ENCODE measurements at regions not wholly inside any gene's neighbourhood (a gene's known extent, or its start where the extent isn't known, plus 50 kb on each side); places are given as distances from the start of the nearest gene placed in this dataset.

- Histone ChIP-seq H3K9me3 (ENCODE audit: control extremely low read depth in 1 of 5, control insufficient read depth in 4 of 5, insufficient read depth in 2 of 5, low read depth in 1 of 5, low read length in 4 of 5) (no peaks in the 10 kb centered on the region), H3K4me1 (ENCODE audit: control extremely low read depth in 1 of 4, control insufficient read depth in 4 of 4, insufficient read depth in 4 of 4, low read length in 3 of 4) (no peaks in the 10 kb centered on the region), H3K4me3 (ENCODE audit: control insufficient read depth in 1 of 7, extremely low read depth in 1 of 7, insufficient read depth in 4 of 7, low read depth in 2 of 7, low read length in 6 of 7) (no peak overlapping the region), H3K27me3 (replicated peaks in 2 of 5; ENCODE audit: control insufficient read depth in 4 of 5, insufficient read depth in 5 of 5, low read length in 4 of 5) (no peaks in the 10 kb centered on the region), H3K27ac (ENCODE audit: insufficient read depth in 1 of 2, low read depth in 1 of 2, low read length in 2 of 2, poor library complexity in 1 of 2, severe bottlenecking in 2 of 2) (no peak overlapping the region), H3K36me3 (ENCODE audit: control insufficient read depth in 4 of 4, insufficient read depth in 4 of 4, low read length in 3 of 4) (no peaks in the 10 kb centered on the region)
- no CpG with 5 or more reads among the region's 5 CpGs for WGBS (ENCODE audit: insufficient coverage)
- ChIA-PET POLR2A (no interaction called here), CTCF (no interaction called here)
- no peak for DNase-seq
Observed at GRCh38 chr3:146682171-146682570, 77.0 kb upstream of the PLSCR5 start.

GRCh38 chr3:146680617-146681016, 75.5 kb upstream of the PLSCR5 start:
- CTCF ChIA-PET = no interaction called here

DNA sequence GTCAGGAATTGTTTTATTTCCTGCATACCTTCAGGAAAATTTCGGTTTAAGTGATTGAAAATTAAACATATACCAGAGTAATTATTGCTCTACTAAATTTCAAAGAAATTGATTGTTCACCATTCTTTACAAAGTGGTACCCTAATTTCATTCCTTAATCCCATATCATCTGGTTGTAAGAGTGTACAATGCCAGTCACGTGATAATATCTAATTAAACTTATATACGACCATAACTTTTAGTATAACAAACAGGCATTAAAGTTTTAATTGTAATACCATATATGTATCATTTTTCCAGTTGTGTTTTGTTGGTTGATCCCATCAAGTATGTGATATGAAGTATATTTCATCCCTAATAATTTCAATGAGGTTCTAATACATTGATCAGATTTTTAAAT, 74.8 kb upstream of the PLSCR5 start:
- no peaks in the 10 kb centered on the region for H3K9me3 ChIP-seq (ENCODE audit: control extremely low read depth in 1 of 5, control insufficient read depth in 4 of 5, insufficient read depth in 2 of 5, low read depth in 1 of 5, low read length in 4 of 5)
- no peak overlapping the region for H3K4me3 ChIP-seq (ENCODE audit: control insufficient read depth in 1 of 7, extremely low read depth in 1 of 7, insufficient read depth in 4 of 7, low read depth in 2 of 7, low read length in 6 of 7)
- no peaks in the 10 kb centered on the region for H3K36me3 ChIP-seq (ENCODE audit: control insufficient read depth in 4 of 4, insufficient read depth in 4 of 4, low read length in 3 of 4)
- no peaks in the 10 kb centered on the region for H3K4me1 ChIP-seq (ENCODE audit: control extremely low read depth in 1 of 4, control insufficient read depth in 4 of 4, insufficient read depth in 4 of 4, low read length in 3 of 4)
- no peak for DNase-seq
- ChIA-PET CTCF (no interaction called here), POLR2A (no interaction called here)
- no peaks in the 10 kb centered on the region for H3K27me3 ChIP-seq (replicated peaks in 2 of 5; ENCODE audit: control insufficient read depth in 4 of 5, insufficient read depth in 5 of 5, low read length in 4 of 5)
- no CpG with 5 or more reads among the region's 3 CpGs for WGBS (ENCODE audit: insufficient coverage)
- no peak overlapping the region for H3K27ac ChIP-seq (ENCODE audit: insufficient read depth in 1 of 2, low read depth in 1 of 2, low read length in 2 of 2, poor library complexity in 1 of 2, severe bottlenecking in 2 of 2)

More at GRCh38 chr3:146680617-146681016, 75.5 kb upstream of the PLSCR5 start:
- Histone ChIP-seq H3K9me3 (ENCODE audit: control extremely low read depth in 1 of 5, control insufficient read depth in 4 of 5, insufficient read depth in 2 of 5, low read depth in 1 of 5, low read length in 4 of 5) (no peaks in the 10 kb centered on the region), H3K4me1 (ENCODE audit: control extremely low read depth in 1 of 4, control insufficient read depth in 4 of 4, insufficient read depth in 4 of 4, low read length in 3 of 4) (no peaks in the 10 kb centered on the region), H3K27me3 (replicated peaks in 2 of 5; ENCODE audit: control insufficient read depth in 4 of 5, insufficient read depth in 5 of 5, low read length in 4 of 5) (no peaks in the 10 kb centered on the region), H3K4me3 (ENCODE audit: control insufficient read depth in 1 of 7, extremely low read depth in 1 of 7, insufficient read depth in 4 of 7, low read depth in 2 of 7, low read length in 6 of 7) (no peak overlapping the region), H3K36me3 (ENCODE audit: control insufficient read depth in 4 of 4, insufficient read depth in 4 of 4, low read length in 3 of 4) (no peaks in the 10 kb centered on the region), H3K27ac (ENCODE audit: insufficient read depth in 1 of 2, low read depth in 1 of 2, low read length in 2 of 2, poor library complexity in 1 of 2, severe bottlenecking in 2 of 2) (no peak overlapping the region)
- POLR2A ChIA-PET = no interaction called here
- WGBS (ENCODE audit: insufficient coverage) = 80% methylated on average over 2 of the region's 4 CpGs
- DNase-seq = no peak

- no CpG with 5 or more reads among the region's 3 CpGs for WGBS (ENCODE audit: insufficient coverage)
- POLR2A ChIA-PET = no interaction called here
- H3K9me3 ChIP-seq (ENCODE audit: control extremely low read depth in 1 of 5, control insufficient read depth in 4 of 5, insufficient read depth in 2 of 5, low read depth in 1 of 5, low read length in 4 of 5) = no peaks in the 10 kb centered on the region
- no peaks in the 10 kb centered on the region for H3K27me3 ChIP-seq (replicated peaks in 2 of 5; ENCODE audit: control insufficient read depth in 4 of 5, insufficient read depth in 5 of 5, low read length in 4 of 5)
- no peaks in the 10 kb centered on the region for H3K4me1 ChIP-seq (ENCODE audit: control extremely low read depth in 1 of 4, control insufficient read depth in 4 of 4, insufficient read depth in 4 of 4, low read length in 3 of 4)
- no peak for DNase-seq
- CTCF ChIA-PET = no interaction called here
- no peak overlapping the region for H3K4me3 ChIP-seq (ENCODE audit: control insufficient read depth in 1 of 7, extremely low read depth in 1 of 7, insufficient read depth in 4 of 7, low read depth in 2 of 7, low read length in 6 of 7)
- H3K36me3 ChIP-seq (ENCODE audit: control insufficient read depth in 4 of 4, insufficient read depth in 4 of 4, low read length in 3 of 4) = no peaks in the 10 kb centered on the region
- no peak overlapping the region for H3K27ac ChIP-seq (ENCODE audit: insufficient read depth in 1 of 2, low read depth in 1 of 2, low read length in 2 of 2, poor library complexity in 1 of 2, severe bottlenecking in 2 of 2)
Observed at GRCh38 chr3:146679191-146679590, 74.0 kb upstream of the PLSCR5 start.

- CTCF ChIA-PET = no interaction called here
- POLR2A ChIA-PET = interaction anchor here (0.6 kb wide), 1 partner anchor 8 kb away, joined by 3 read pairs; no protein-coding TSS in a partner anchor
- Histone ChIP-seq H3K27ac (ENCODE audit: insufficient read depth in 1 of 2, low read depth in 1 of 2, low read length in 2 of 2, poor library complexity in 1 of 2, severe bottlenecking in 2 of 2) (no peak overlapping the region), H3K36me3 (ENCODE audit: control insufficient read depth in 4 of 4, insufficient read depth in 4 of 4, low read length in 3 of 4) (no peaks in the 10 kb centered on the region), H3K27me3 (replicated peaks in 2 of 5; ENCODE audit: control insufficient read depth in 4 of 5, insufficient read depth in 5 of 5, low read length in 4 of 5) (no peaks in the 10 kb centered on the region), H3K9me3 (ENCODE audit: control extremely low read depth in 1 of 5, control insufficient read depth in 4 of 5, insufficient read depth in 2 of 5, low read depth in 1 of 5, low read length in 4 of 5) (no peaks in the 10 kb centered on the region), H3K4me1 (ENCODE audit: control extremely low read depth in 1 of 4, control insufficient read depth in 4 of 4, insufficient read depth in 4 of 4, low read length in 3 of 4) (no peaks in the 10 kb centered on the region), H3K4me3 (ENCODE audit: control insufficient read depth in 1 of 7, extremely low read depth in 1 of 7, insufficient read depth in 4 of 7, low read depth in 2 of 7, low read length in 6 of 7) (no peak overlapping the region)
- WGBS (ENCODE audit: insufficient coverage) = no CpG with 5 or more reads among the region's 2 CpGs
- no peak for DNase-seq
Observed at GRCh38 chr3:146672941-146673340, 67.8 kb upstream of the PLSCR5 start.

- POLR2A ChIA-PET = interaction anchor here (0.6 to 0.7 kb wide), 2 partner anchors 8 to 11 kb away, joined by 3 read pairs; no protein-coding TSS in a partner anchor
- no peak overlapping the region for H3K27ac ChIP-seq (ENCODE audit: insufficient read depth in 1 of 2, low read depth in 1 of 2, low read length in 2 of 2, poor library complexity in 1 of 2, severe bottlenecking in 2 of 2)
- peaks cover 0 to 2% (median 0%) of the 10 kb centered on the region in 5 experiments for H3K9me3 ChIP-seq (ENCODE audit: control extremely low read depth in 1 of 5, control insufficient read depth in 4 of 5, insufficient read depth in 2 of 5, low read depth in 1 of 5, low read length in 4 of 5)
- no peaks in the 10 kb centered on the region for H3K36me3 ChIP-seq (ENCODE audit: control insufficient read depth in 4 of 4, insufficient read depth in 4 of 4, low read length in 3 of 4)
- no peak overlapping the region for H3K4me3 ChIP-seq (ENCODE audit: control insufficient read depth in 1 of 7, extremely low read depth in 1 of 7, insufficient read depth in 4 of 7, low read depth in 2 of 7, low read length in 6 of 7)
- peaks cover 0 to 2% (median 0%) of the 10 kb centered on the region in 5 experiments for H3K27me3 ChIP-seq (replicated peaks in 2 of 5; ENCODE audit: control insufficient read depth in 4 of 5, insufficient read depth in 5 of 5, low read length in 4 of 5)
- CTCF ChIA-PET = interaction anchor here (0.9 to 1.0 kb wide), 2 partner anchors 8 to 13 kb away, joined by 3 read pairs; no protein-coding TSS in a partner anchor
- no peaks in the 10 kb centered on the region for H3K4me1 ChIP-seq (ENCODE audit: control extremely low read depth in 1 of 4, control insufficient read depth in 4 of 4, insufficient read depth in 4 of 4, low read length in 3 of 4)
- no peak for DNase-seq
- 93% methylated on average over 2 of the region's 4 CpGs for WGBS (ENCODE audit: insufficient coverage)
Observed at GRCh38 chr3:146664403-146664802, 59.3 kb upstream of the PLSCR5 start.

- 95% methylated on average over 2 of the region's 2 CpGs for WGBS (ENCODE audit: insufficient coverage)
- H3K4me3 ChIP-seq (ENCODE audit: control insufficient read depth in 1 of 7, extremely low read depth in 1 of 7, insufficient read depth in 4 of 7, low read depth in 2 of 7, low read length in 6 of 7) = no peak overlapping the region
- ChIA-PET CTCF (interaction anchor here (0.7 to 1.4 kb wide), 3 partner anchors 11 to 307 kb away, joined by 4 to 6 read pairs (median 4); no protein-coding TSS in a partner anchor), POLR2A (no interaction called here)
- no peak overlapping the region for H3K27ac ChIP-seq (ENCODE audit: insufficient read depth in 1 of 2, low read depth in 1 of 2, low read length in 2 of 2, poor library complexity in 1 of 2, severe bottlenecking in 2 of 2)
- DNase-seq = no peak
- no peaks in the 10 kb centered on the region for H3K4me1 ChIP-seq (ENCODE audit: control extremely low read depth in 1 of 4, control insufficient read depth in 4 of 4, insufficient read depth in 4 of 4, low read length in 3 of 4)
- no peaks in the 10 kb centered on the region for H3K36me3 ChIP-seq (ENCODE audit: control insufficient read depth in 4 of 4, insufficient read depth in 4 of 4, low read length in 3 of 4)
- peaks cover 0 to 5% (median 0%) of the 10 kb centered on the region in 5 experiments for H3K9me3 ChIP-seq (ENCODE audit: control extremely low read depth in 1 of 5, control insufficient read depth in 4 of 5, insufficient read depth in 2 of 5, low read depth in 1 of 5, low read length in 4 of 5)
- no peaks in the 10 kb centered on the region for H3K27me3 ChIP-seq (replicated peaks in 2 of 5; ENCODE audit: control insufficient read depth in 4 of 5, insufficient read depth in 5 of 5, low read length in 4 of 5)
Observed at GRCh38 chr3:146658841-146659240, 53.7 kb upstream of the PLSCR5 start.

Measured in common myeloid progenitor, CD34-positive (primary cell).